GM18511 (cell line): ENCODE measurements at regions not wholly inside any gene's neighbourhood (a gene's known extent, or its start where the extent isn't known, plus 50 kb on each side); places are given as distances from the start of the nearest gene placed in this dataset.

Source experiments
- ATAC-seq: cut with Tn5 transposase; IDR thresholded peaks from one replicate; pipeline ENCODE4 v1.9.1; 2021; ENCODE audit warnings: mild to moderate bottlenecking, moderate library complexity; ENCODE audit not compliant: unreplicated experiment

GRCh38 chr3:30457081-30457480 lies 149.3 kb upstream of the TGFBR2 start:
- ATAC-seq: no peak

GRCh38 chr3:30457726-30458125 lies 148.7 kb upstream of the TGFBR2 start:
- ATAC-seq: no peak

GRCh38 chr3:30458376-30459171 lies 147.8 kb upstream of the TGFBR2 start:
- no peak for ATAC-seq

- no peak for ATAC-seq
Observed at GRCh38 chr3:30461311-30461710, 145.1 kb upstream of the TGFBR2 start.

- ATAC-seq: no peak
Observed at GRCh38 chr3:30462721-30463470, 143.5 kb upstream of the TGFBR2 start.

- no peak for ATAC-seq
Observed at GRCh38 chr3:30464381-30464780, 142.0 kb upstream of the TGFBR2 start.

- ATAC-seq: no peak
Observed at GRCh38 chr3:30465454-30465853, 140.9 kb upstream of the TGFBR2 start.

GRCh38 chr3:30467596-30468238 lies 138.7 kb upstream of the TGFBR2 start:
- ATAC-seq: no peak

- no peak for ATAC-seq
Observed at GRCh38 chr3:30469133-30469532, 137.3 kb upstream of the TGFBR2 start.

- ATAC-seq: no peak
Observed at GRCh38 chr3:30470496-30470895, 135.9 kb upstream of the TGFBR2 start.

GRCh38 chr3:30471066-30471465 lies 135.3 kb upstream of the TGFBR2 start:
- no peak for ATAC-seq

- no peak for ATAC-seq
Observed at GRCh38 chr3:30471796-30472489, 134.5 kb upstream of the TGFBR2 start.

GRCh38 chr3:30473374-30474051 lies 132.9 kb upstream of the TGFBR2 start:
- no peak for ATAC-seq

- ATAC-seq: no peak
Observed at GRCh38 chr3:30474371-30474770, 132.0 kb upstream of the TGFBR2 start.

GRCh38 chr3:30475038-30475808 lies 131.2 kb upstream of the TGFBR2 start:
- ATAC-seq: peak; percentile 91

- no peak for ATAC-seq
Observed at GRCh38 chr3:30475809-30476178, 130.6 kb upstream of the TGFBR2 start.

- peak; percentile 41 for ATAC-seq
Observed at GRCh38 chr3:30476368-30477084, 129.9 kb upstream of the TGFBR2 start.

- no peak for ATAC-seq
Observed at GRCh38 chr3:30477149-30477921, 129.1 kb upstream of the TGFBR2 start.
